H1 (cell line): ENCODE measurements at regions not wholly inside any gene's neighbourhood (a gene's known extent, or its start where the extent isn't known, plus 50 kb on each side); places are given as distances from the start of the nearest gene placed in this dataset.

ENCODE experiments used
- CBX5 ChIP-seq: fragments of 300-800, 300-1000 bp; sonication (generic); IDR thresholded peaks from 2 replicates; pipeline ENCODE4 v1.7.1; 2016; ENCODE audit warnings: antibody characterized with exemption, low read length, low read depth
- CBX8 ChIP-seq: fragments of 300-800, 300-1000 bp; sonication (generic); IDR thresholded peaks from 2 replicates; pipeline ENCODE4 v1.7.1; 2016; ENCODE audit warnings: low read depth, low read length, borderline replicate concordance
- EZH2 ChIP-seq: fragments of 200-600 bp; sonication (generic); IDR thresholded peaks from 2 replicates; pipeline ENCODE4 v1.7.1; 2012; ENCODE audit warnings: low read depth, mild to moderate bottlenecking, moderate library complexity, low read length, inconsistent platforms; ENCODE audit not compliant: severe bottlenecking
- POLR2A ChIP-seq, 2 experiments: IDR thresholded peaks; 1 replicate in 1 of 2; 2 replicates in 1 of 2; pipeline ENCODE4 v1.6.1; 2011; ENCODE audit warnings: low read depth in 2 of 2, low read length in 2 of 2, mild to moderate bottlenecking in 2 of 2; ENCODE audit errors: control extremely low read depth in 1 of 2
- POLR2AphosphoS5 ChIP-seq: IDR thresholded peaks from 2 replicates; pipeline ENCODE4 v1.6.1; 2011; ENCODE audit warnings: low read depth, low read length
- SP2 ChIP-seq: IDR thresholded peaks from 2 replicates; pipeline ENCODE4 v1.6.1; 2012; ENCODE audit warnings: mild to moderate bottlenecking, low read length, inconsistent platforms
- TF ChIP-seq, protein P1 (sequence below), 3 experiments: IDR thresholded peaks; 1 replicate in 2 of 3; 2 replicates in 1 of 3; pipeline versions ENCODE4 v1.5.1 to v1.6.1; 2011; ENCODE audit warnings: low read length in 3 of 3, mild to moderate bottlenecking in 3 of 3, inconsistent platforms in 2 of 3, low read depth in 1 of 3, moderate library complexity in 1 of 3; ENCODE audit not compliant: insufficient read depth in 1 of 3; ENCODE audit errors: control extremely low read depth in 1 of 3
- TF ChIP-seq, protein P2 (sequence below): IDR thresholded peaks from 2 replicates; pipeline ENCODE4 v1.6.1; 2012; ENCODE audit warnings: inconsistent platforms

DNA sequence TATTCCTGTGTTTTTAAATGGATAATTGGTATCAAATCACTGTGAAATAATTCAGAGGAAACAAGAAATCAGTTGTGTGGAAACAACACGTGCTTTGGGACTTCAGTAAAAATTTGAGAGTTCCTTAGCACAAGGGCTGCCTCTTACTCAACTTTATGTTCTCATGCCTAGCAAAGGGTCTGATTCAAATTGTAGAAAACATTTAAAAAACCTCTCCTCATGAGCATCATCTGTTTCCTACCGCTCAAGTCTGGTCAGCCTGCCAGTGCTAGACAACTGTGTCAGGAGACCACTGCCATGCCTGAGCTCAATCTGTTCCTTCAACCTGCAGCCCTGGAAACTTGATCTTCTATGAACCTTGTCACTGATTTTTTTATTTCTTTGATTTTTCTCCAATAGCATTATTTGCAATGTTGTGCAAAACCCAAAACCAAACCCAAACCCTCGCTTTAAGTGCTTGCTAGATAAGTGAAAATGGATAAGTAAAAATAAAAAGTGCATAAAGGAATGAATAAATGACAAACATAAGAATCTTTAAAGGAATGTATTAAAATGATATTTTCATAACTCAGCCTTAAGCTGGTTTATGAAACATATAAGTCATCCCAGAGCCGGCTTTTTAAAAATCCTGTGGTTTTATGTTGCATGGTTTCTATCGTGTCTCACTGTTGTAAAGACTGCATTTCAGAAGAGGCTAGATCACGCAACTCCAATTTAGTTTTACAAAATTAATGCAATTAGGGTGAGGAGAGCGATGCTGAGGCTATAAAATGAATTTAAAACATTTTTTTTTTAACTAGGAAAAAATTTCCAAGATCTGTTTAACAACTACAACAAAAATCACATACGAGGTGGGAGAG, 361.2 kb upstream of the PDE3A start:
- TF ChIP-seq, protein P1, sequence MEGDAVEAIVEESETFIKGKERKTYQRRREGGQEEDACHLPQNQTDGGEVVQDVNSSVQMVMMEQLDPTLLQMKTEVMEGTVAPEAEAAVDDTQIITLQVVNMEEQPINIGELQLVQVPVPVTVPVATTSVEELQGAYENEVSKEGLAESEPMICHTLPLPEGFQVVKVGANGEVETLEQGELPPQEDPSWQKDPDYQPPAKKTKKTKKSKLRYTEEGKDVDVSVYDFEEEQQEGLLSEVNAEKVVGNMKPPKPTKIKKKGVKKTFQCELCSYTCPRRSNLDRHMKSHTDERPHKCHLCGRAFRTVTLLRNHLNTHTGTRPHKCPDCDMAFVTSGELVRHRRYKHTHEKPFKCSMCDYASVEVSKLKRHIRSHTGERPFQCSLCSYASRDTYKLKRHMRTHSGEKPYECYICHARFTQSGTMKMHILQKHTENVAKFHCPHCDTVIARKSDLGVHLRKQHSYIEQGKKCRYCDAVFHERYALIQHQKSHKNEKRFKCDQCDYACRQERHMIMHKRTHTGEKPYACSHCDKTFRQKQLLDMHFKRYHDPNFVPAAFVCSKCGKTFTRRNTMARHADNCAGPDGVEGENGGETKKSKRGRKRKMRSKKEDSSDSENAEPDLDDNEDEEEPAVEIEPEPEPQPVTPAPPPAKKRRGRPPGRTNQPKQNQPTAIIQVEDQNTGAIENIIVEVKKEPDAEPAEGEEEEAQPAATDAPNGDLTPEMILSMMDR (IDR thresholded peaks at IDR 0.05; ENCODE audit: control extremely low read depth in 1 of 3, insufficient read depth in 1 of 3, low read depth in 1 of 3, low read length in 3 of 3), result no peak
- TF ChIP-seq, protein P2, sequence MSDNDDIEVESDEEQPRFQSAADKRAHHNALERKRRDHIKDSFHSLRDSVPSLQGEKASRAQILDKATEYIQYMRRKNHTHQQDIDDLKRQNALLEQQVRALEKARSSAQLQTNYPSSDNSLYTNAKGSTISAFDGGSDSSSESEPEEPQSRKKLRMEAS, result no peak
- no peak for TF ChIP-seq POLR2A (IDR thresholded peaks at IDR 0.05; ENCODE audit: control extremely low read depth in 1 of 2, low read depth in 2 of 2, low read length in 2 of 2)
- no peak for TF ChIP-seq CBX8
- no peak for TF ChIP-seq CBX5
- TF ChIP-seq SP2, result no peak
- TF ChIP-seq POLR2AphosphoS5, result no peak
- TF ChIP-seq EZH2, result no peak
